Peyer's patch (tissue), 4 donors: ENCODE measurements at regions not wholly inside any gene's neighbourhood (a gene's known extent, or its start where the extent isn't known, plus 50 kb on each side); places are given as distances from the start of the nearest gene placed in this dataset.

Source experiments
- POLR2A ChIP-seq, 2 donors: fragments of 450-650 bp; IDR thresholded peaks; one replicate each; pipeline ENCODE4 v1.5.1; 2017; ENCODE audit warnings: antibody characterized with exemption in 2 of 2, mild to moderate bottlenecking in 2 of 2, moderate library complexity in 2 of 2
- TF ChIP-seq, protein P1 (sequence below), 6 experiments: fragments of 450-650 bp in 4 of 6; fragments of 200-600 bp in 2 of 6; sonication (generic) in 1 of 6; IDR thresholded peaks; one replicate each; pipeline ENCODE4 v1.5.1; 2017 to 2019; ENCODE audit warnings: antibody characterized with exemption in 6 of 6, mild to moderate bottlenecking in 3 of 6, moderate library complexity in 1 of 6

DNA sequence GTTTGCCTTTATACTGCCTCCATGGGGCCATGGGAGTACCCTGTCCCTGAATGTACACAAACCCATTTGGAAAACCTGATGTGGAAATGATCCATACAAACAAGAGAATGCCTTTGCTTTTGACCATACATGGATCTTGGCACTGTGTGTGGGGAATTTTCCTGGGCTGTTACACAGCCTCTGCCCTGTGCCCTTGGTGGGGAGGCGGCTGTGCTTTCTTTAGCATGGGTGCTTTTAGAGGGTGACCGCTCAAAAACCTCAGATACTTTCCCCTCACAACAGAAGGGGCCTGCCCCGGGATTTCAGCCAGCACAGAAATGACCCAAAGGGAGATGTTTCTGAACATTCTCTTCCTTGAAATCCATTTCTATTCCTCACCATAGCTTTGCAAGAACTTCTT lies 194.8 kb downstream of the LMO4 start:
- TF ChIP-seq, protein P1, sequence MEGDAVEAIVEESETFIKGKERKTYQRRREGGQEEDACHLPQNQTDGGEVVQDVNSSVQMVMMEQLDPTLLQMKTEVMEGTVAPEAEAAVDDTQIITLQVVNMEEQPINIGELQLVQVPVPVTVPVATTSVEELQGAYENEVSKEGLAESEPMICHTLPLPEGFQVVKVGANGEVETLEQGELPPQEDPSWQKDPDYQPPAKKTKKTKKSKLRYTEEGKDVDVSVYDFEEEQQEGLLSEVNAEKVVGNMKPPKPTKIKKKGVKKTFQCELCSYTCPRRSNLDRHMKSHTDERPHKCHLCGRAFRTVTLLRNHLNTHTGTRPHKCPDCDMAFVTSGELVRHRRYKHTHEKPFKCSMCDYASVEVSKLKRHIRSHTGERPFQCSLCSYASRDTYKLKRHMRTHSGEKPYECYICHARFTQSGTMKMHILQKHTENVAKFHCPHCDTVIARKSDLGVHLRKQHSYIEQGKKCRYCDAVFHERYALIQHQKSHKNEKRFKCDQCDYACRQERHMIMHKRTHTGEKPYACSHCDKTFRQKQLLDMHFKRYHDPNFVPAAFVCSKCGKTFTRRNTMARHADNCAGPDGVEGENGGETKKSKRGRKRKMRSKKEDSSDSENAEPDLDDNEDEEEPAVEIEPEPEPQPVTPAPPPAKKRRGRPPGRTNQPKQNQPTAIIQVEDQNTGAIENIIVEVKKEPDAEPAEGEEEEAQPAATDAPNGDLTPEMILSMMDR (IDR thresholded peaks at IDR 0.05): no peak
- TF ChIP-seq POLR2A (IDR thresholded peaks at IDR 0.05): no peak
